ENCODE measurements at regions not wholly inside any gene's neighbourhood (a gene's known extent, or its start where the extent isn't known, plus 50 kb on each side); places are given as distances from the start of the nearest gene placed in this dataset.

DNA sequence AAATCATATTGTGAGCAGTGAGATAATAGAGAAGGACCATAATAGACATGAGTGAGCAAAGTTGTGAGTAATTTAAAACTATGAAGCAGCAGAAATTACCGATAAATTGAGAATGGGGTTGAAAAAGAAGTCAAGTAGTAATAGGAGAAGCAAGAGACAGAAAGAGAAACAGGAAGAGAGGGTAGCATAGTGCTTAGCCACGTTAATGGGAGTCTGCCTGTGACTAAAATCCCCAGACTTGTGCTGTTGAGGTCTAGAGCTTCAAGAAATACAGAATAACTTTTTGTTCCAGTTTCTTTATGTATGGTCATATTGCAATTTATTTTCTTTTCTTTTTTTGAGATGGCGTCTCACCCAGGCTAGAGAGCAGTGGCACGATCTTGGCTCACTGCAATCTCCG lies 368.7 kb downstream of the METTL15 start:
- TF ChIP-seq, protein P1, sequence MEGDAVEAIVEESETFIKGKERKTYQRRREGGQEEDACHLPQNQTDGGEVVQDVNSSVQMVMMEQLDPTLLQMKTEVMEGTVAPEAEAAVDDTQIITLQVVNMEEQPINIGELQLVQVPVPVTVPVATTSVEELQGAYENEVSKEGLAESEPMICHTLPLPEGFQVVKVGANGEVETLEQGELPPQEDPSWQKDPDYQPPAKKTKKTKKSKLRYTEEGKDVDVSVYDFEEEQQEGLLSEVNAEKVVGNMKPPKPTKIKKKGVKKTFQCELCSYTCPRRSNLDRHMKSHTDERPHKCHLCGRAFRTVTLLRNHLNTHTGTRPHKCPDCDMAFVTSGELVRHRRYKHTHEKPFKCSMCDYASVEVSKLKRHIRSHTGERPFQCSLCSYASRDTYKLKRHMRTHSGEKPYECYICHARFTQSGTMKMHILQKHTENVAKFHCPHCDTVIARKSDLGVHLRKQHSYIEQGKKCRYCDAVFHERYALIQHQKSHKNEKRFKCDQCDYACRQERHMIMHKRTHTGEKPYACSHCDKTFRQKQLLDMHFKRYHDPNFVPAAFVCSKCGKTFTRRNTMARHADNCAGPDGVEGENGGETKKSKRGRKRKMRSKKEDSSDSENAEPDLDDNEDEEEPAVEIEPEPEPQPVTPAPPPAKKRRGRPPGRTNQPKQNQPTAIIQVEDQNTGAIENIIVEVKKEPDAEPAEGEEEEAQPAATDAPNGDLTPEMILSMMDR (IDR thresholded peaks at IDR 0.05) = no peak
- TF ChIP-seq POLR2A (IDR thresholded peaks at IDR 0.05) = no peak

All from thyroid gland (tissue), 4 donors.